Thyroid gland (tissue), 4 donors: ENCODE measurements at regions not wholly inside any gene's neighbourhood (a gene's known extent, or its start where the extent isn't known, plus 50 kb on each side); places are given as distances from the start of the nearest gene placed in this dataset.

Source experiments
- CTCF ChIP-seq, 6 experiments: fragments of 200-600 bp in 3 of 6; fragments of 450-650 bp in 3 of 6; sonication (generic) in 3 of 6; IDR thresholded peaks; one replicate each; pipeline ENCODE4 v1.5.1; 2016 to 2019; ENCODE audit warnings: antibody characterized with exemption in 6 of 6, mild to moderate bottlenecking in 2 of 6, inconsistent platforms in 1 of 6, moderate library complexity in 1 of 6
- POLR2A ChIP-seq, 2 donors: fragments of 450-650 bp; IDR thresholded peaks; one replicate each; pipeline ENCODE4 v1.6.1; 2017; ENCODE audit warnings: antibody characterized with exemption in 2 of 2, mild to moderate bottlenecking in 2 of 2, moderate library complexity in 1 of 2

- no peak for TF ChIP-seq POLR2A (IDR thresholded peaks at IDR 0.05)
- TF ChIP-seq CTCF (IDR thresholded peaks at IDR 0.05): no peak
Observed at GRCh38 chr19:28539759-28540158, 673.2 kb downstream of the UQCRFS1 start.
